ENCODE measurements at regions not wholly inside any gene's neighbourhood (a gene's known extent, or its start where the extent isn't known, plus 50 kb on each side); places are given as distances from the start of the nearest gene placed in this dataset.
A peak's percentile ranks its signal among the peaks of the same experiment; 100 is the strongest.

GRCh38 chr6:150683320-150683719 lies 83.6 kb downstream of the PLEKHG1 start:
- H3K27ac ChIP-seq (ENCODE audit: low read depth, low read length): no peak overlapping the region
- TF ChIP-seq, protein P1, sequence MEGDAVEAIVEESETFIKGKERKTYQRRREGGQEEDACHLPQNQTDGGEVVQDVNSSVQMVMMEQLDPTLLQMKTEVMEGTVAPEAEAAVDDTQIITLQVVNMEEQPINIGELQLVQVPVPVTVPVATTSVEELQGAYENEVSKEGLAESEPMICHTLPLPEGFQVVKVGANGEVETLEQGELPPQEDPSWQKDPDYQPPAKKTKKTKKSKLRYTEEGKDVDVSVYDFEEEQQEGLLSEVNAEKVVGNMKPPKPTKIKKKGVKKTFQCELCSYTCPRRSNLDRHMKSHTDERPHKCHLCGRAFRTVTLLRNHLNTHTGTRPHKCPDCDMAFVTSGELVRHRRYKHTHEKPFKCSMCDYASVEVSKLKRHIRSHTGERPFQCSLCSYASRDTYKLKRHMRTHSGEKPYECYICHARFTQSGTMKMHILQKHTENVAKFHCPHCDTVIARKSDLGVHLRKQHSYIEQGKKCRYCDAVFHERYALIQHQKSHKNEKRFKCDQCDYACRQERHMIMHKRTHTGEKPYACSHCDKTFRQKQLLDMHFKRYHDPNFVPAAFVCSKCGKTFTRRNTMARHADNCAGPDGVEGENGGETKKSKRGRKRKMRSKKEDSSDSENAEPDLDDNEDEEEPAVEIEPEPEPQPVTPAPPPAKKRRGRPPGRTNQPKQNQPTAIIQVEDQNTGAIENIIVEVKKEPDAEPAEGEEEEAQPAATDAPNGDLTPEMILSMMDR (IDR thresholded peaks at IDR 0.05; ENCODE audit: low read depth, low read length): no peak
- no peak for DNase-seq (ENCODE audit: low read depth, low spot score)
- CTCF ChIA-PET: no interaction called here
- H3K9me3 ChIP-seq (ENCODE audit: control insufficient read depth, insufficient read depth, low read length): no peaks in the 10 kb centered on the region; the same call in 1 of the 2 replicates
- POLR2A ChIA-PET: no interaction called here
- H3K4me3 ChIP-seq (ENCODE audit: low read depth, low read length): no peak overlapping the region
- H3K27me3 ChIP-seq (ENCODE audit: control insufficient read depth, insufficient read depth, low read length): no peaks in the 10 kb centered on the region

DNA sequence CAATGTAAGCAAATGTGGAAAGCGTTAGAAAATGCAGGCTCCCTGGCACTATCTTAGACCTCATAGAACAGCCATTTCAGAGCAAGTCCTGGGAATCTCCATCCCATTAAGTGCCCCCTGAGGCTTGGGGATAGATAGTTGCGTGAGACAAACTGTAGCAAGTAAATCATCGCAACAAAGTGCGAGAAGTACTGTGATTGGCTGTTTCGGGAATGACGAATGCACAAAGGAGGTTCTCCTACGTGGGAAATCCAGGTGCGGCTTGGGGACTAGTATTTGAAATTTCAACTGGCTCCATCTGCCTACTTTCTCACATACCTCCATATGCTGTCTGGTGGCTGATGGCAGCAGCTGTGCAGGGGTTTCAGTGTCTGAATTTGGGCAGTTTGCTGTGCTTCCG lies 84.5 kb downstream of the PLEKHG1 start:
- POLR2A ChIA-PET: no interaction called here
- no peaks in the 10 kb centered on the region; the same call in 1 of the 2 replicates for H3K9me3 ChIP-seq (ENCODE audit: control insufficient read depth, insufficient read depth, low read length)
- TF ChIP-seq, protein P1 (IDR thresholded peaks at IDR 0.05; ENCODE audit: low read depth, low read length): no peak

GRCh38 chr6:150684714-150685459 lies 85.2 kb downstream of the PLEKHG1 start:
- TF ChIP-seq, protein P1 (IDR thresholded peaks at IDR 0.05; ENCODE audit: low read depth, low read length): no peak
- DNase-seq (ENCODE audit: low read depth, low spot score): no peak
- CTCF ChIA-PET: no interaction called here
- H3K27ac ChIP-seq (ENCODE audit: low read depth, low read length): no peak overlapping the region
- POLR2A ChIA-PET: no interaction called here
- H3K4me3 ChIP-seq (ENCODE audit: low read depth, low read length): no peak overlapping the region
- H3K9me3 ChIP-seq (ENCODE audit: control insufficient read depth, insufficient read depth, low read length): no peaks in the 10 kb centered on the region; the same call in 1 of the 2 replicates
- no peaks in the 10 kb centered on the region for H3K27me3 ChIP-seq (ENCODE audit: control insufficient read depth, insufficient read depth, low read length)

More for the DNA sequence above, 84.5 kb downstream of the PLEKHG1 start:
- Histone ChIP-seq H3K27ac (ENCODE audit: low read depth, low read length) (no peak overlapping the region), H3K4me3 (ENCODE audit: low read depth, low read length) (no peak overlapping the region), H3K27me3 (ENCODE audit: control insufficient read depth, insufficient read depth, low read length) (no peaks in the 10 kb centered on the region)
- CTCF ChIA-PET: no interaction called here
- DNase-seq (ENCODE audit: low read depth, low spot score): no peak

- Histone ChIP-seq H3K4me3 (ENCODE audit: low read depth, low read length) (no peak overlapping the region), H3K27ac (ENCODE audit: low read depth, low read length) (no peak overlapping the region), H3K9me3 (ENCODE audit: control insufficient read depth, insufficient read depth, low read length) (no peaks in the 10 kb centered on the region; the same call in 1 of the 2 replicates), H3K27me3 (ENCODE audit: control insufficient read depth, insufficient read depth, low read length) (no peaks in the 10 kb centered on the region)
- TF ChIP-seq, protein P1 (IDR thresholded peaks at IDR 0.05; ENCODE audit: low read depth, low read length): peak; percentile 53
- DNase-seq (ENCODE audit: low read depth, low spot score): no peak
- ChIA-PET POLR2A (interaction anchor here (0.7 kb wide), 1 partner anchor 24 kb away, joined by 6 read pairs; no protein-coding TSS in a partner anchor), CTCF (interaction anchor here (0.9 to 1.3 kb wide), 2 partner anchors 9 to 21 kb away, joined by 3 to 4 read pairs; no protein-coding TSS in a partner anchor)
Measured at GRCh38 chr6:150685860-150686259, 86.2 kb downstream of the PLEKHG1 start.

GRCh38 chr6:150686566-150686965 lies 86.9 kb downstream of the PLEKHG1 start:
- no peak for DNase-seq (ENCODE audit: low read depth, low spot score)
- ChIA-PET POLR2A (interaction anchor here (0.7 kb wide), 1 partner anchor 25 kb away, joined by 6 read pairs; no protein-coding TSS in a partner anchor), CTCF (interaction anchor here (0.9 to 1.3 kb wide), 2 partner anchors 8 to 21 kb away, joined by 3 to 4 read pairs; no protein-coding TSS in a partner anchor)
- TF ChIP-seq, protein P1 (IDR thresholded peaks at IDR 0.05; ENCODE audit: low read depth, low read length): no peak
- H3K4me3 ChIP-seq (ENCODE audit: low read depth, low read length): no peak overlapping the region
- H3K9me3 ChIP-seq (ENCODE audit: control insufficient read depth, insufficient read depth, low read length): no peaks in the 10 kb centered on the region; the same call in 1 of the 2 replicates
- no peaks in the 10 kb centered on the region for H3K27me3 ChIP-seq (ENCODE audit: control insufficient read depth, insufficient read depth, low read length)
- no peak overlapping the region for H3K27ac ChIP-seq (ENCODE audit: low read depth, low read length)

Data from AG04450 (cell line).